Kidney (tissue), 13 donors: ENCODE measurements at regions not wholly inside any gene's neighbourhood (a gene's known extent, or its start where the extent isn't known, plus 50 kb on each side); places are given as distances from the start of the nearest gene placed in this dataset.

Experiments
- DNase-seq, 5 donors: peaks; one replicate each; pipeline ENCODE4 v3.0.0-alpha.2; 2013 to 2020
- FAIRE-seq: peaks from 2 replicates; lab custom pipeline; 2012; peaks lifted over from hg19 to GRCh38; lab: Jason Lieb, UNC
- H3K27ac ChIP-seq, 2 donors: one replicate each; pipeline ENCODE4 v1.7.0; 2013; ENCODE audit warnings: low read depth in 2 of 2, low read length in 2 of 2, inconsistent platforms in 1 of 2
- H3K27me3 ChIP-seq: one replicate; pipeline ENCODE4 v1.7.1; 2013; ENCODE audit warnings: low read length, inconsistent platforms; ENCODE audit not compliant: control insufficient read depth, insufficient read depth
- H3K36me3 ChIP-seq, 3 donors: one replicate each; pipeline versions ENCODE4 v1.7.0 to v1.7.1; 2013; ENCODE audit warnings: low read length in 3 of 3, control low read depth in 1 of 3, inconsistent platforms in 1 of 3; ENCODE audit not compliant: insufficient read depth in 3 of 3, control insufficient read depth in 2 of 3
- H3K4me1 ChIP-seq, 3 donors: one replicate each; pipeline versions ENCODE4 v1.7.0 to v1.7.1; 2013; ENCODE audit warnings: low read length in 3 of 3, inconsistent platforms in 1 of 3, low read depth in 1 of 3; ENCODE audit not compliant: control insufficient read depth in 2 of 3, insufficient read depth in 2 of 3
- H3K4me3 ChIP-seq, 3 donors: one replicate each; pipeline versions ENCODE4 v1.7.0 to v1.8.1; 2013; ENCODE audit warnings: low read length in 3 of 3, control low read depth in 1 of 3, inconsistent platforms in 1 of 3
- H3K9ac ChIP-seq, 3 donors: one replicate each; pipeline versions ENCODE4 v1.7.0 to v1.7.1; 2013; ENCODE audit warnings: low read length in 3 of 3, control low read depth in 1 of 3, inconsistent platforms in 1 of 3
- H3K9me3 ChIP-seq, 3 donors: one replicate each; pipeline versions ENCODE4 v1.7.0 to v1.7.1; 2013; ENCODE audit warnings: low read length in 3 of 3, control low read depth in 1 of 3, inconsistent platforms in 1 of 3; ENCODE audit not compliant: control insufficient read depth in 2 of 3, insufficient read depth in 1 of 3
- CTCF ChIP-seq: IDR thresholded peaks from 3 replicates; pipeline ENCODE4 v1.5.1; 2012; ENCODE audit warnings: mild to moderate bottlenecking, moderate library complexity, borderline replicate concordance; ENCODE audit not compliant: insufficient read depth; ENCODE audit errors: extremely low read depth
- intact Hi-C: fragments of 100-400 bp; cut with DNase I; formaldehyde crosslinking; loops from one replicate; pipeline ENCODE4 v1.11.1; 2022
- donor health status: control.
- donor health status: control.
- donor health status: control.
- donor health status: control.
- donor health status: control.
- donor health status: DM: yes; HTN: yes; CAD: no.
- donor health status: Normal renal cell carcinoma (clear cell type).

GRCh38 chr5:13328316-13328715 is 616.2 kb downstream of the DNAH5 start:
- FAIRE-seq (no peak), DNase-seq (no peak)
- TF ChIP-seq CTCF, result no peak
- Histone ChIP-seq H3K9me3 (no peaks in the 10 kb centered on the region), H3K27me3 (no peaks in the 10 kb centered on the region), H3K4me3 (no peak overlapping the region), H3K27ac (no peak overlapping the region), H3K4me1 (no peaks in the 10 kb centered on the region), H3K36me3 (no peaks in the 10 kb centered on the region), H3K9ac (no peak overlapping the region)
- intact Hi-C loops, result no loop called here

- Histone ChIP-seq H3K9ac (no peak overlapping the region), H3K27ac (no peak overlapping the region), H3K27me3 (no peaks in the 10 kb centered on the region), H3K9me3 (no peaks in the 10 kb centered on the region), H3K4me3 (no peak overlapping the region), H3K36me3 (no peaks in the 10 kb centered on the region), H3K4me1 (no peaks in the 10 kb centered on the region)
- FAIRE-seq, result no peak
- DNase-seq, result no peak
- no peak for TF ChIP-seq CTCF
- intact Hi-C loops, result no loop called here
These were observed 618.7 kb downstream of the DNAH5 start for GRCh38 chr5:13325765-13326164.

- FAIRE-seq, result no peak
These were observed 621.7 kb downstream of the DNAH5 start for GRCh38 chr5:13322769-13323168.

More at GRCh38 chr5:13322769-13323168, 621.7 kb downstream of the DNAH5 start:
- no peak for DNase-seq
- H3K9ac ChIP-seq, result no peak overlapping the region
- no peaks in the 10 kb centered on the region for H3K4me1 ChIP-seq
- H3K9me3 ChIP-seq, result no peaks in the 10 kb centered on the region
- intact Hi-C loops, result no loop called here
- H3K4me3 ChIP-seq, result no peak overlapping the region
- H3K27me3 ChIP-seq, result no peaks in the 10 kb centered on the region
- no peaks in the 10 kb centered on the region for H3K36me3 ChIP-seq
- no peak overlapping the region for H3K27ac ChIP-seq
- no peak for TF ChIP-seq CTCF
